ENCODE measurements at regions not wholly inside any gene's neighbourhood (a gene's known extent, or its start where the extent isn't known, plus 50 kb on each side); places are given as distances from the start of the nearest gene placed in this dataset.

- Histone ChIP-seq H3K27ac (no peak overlapping the region), H3K4me3 (no peak overlapping the region), H3K9me3 (peaks cover 0 to 8% (median 5%) of the 10 kb centered on the region in 3 donors), H3K36me3 (no peaks in the 10 kb centered on the region), H3K4me1 (no peaks in the 10 kb centered on the region), H3K27me3 (peaks cover 0 to 75% of the 10 kb centered on the region in 2 donors)
- DNase-seq, result peak in 1 of 2 donors; percentile 60
- no peak for TF ChIP-seq CTCF (IDR thresholded peaks at IDR 0.05)
- intact Hi-C loops (cut with DNase I; ENCODE audit: low total_unique reads), result no loop called here
These were observed 186.0 kb upstream of the FOXF1 start for GRCh38 chr16:86324320-86324719.

GRCh38 chr16:86325360-86325759 is 185.0 kb upstream of the FOXF1 start:
- Histone ChIP-seq H3K4me3 (no peak overlapping the region), H3K9me3 (peaks cover 0 to 8% (median 5%) of the 10 kb centered on the region in 3 donors), H3K4me1 (no peaks in the 10 kb centered on the region), H3K27ac (no peak overlapping the region), H3K36me3 (no peaks in the 10 kb centered on the region), H3K27me3 (peaks cover 0 to 80% of the 10 kb centered on the region in 2 donors)
- DNase-seq, result no peak
- no peak for TF ChIP-seq CTCF (IDR thresholded peaks at IDR 0.05)
- intact Hi-C loops (cut with DNase I; ENCODE audit: low total_unique reads), result no loop called here

GRCh38 chr16:86325895-86326294 is 184.4 kb upstream of the FOXF1 start:
- Histone ChIP-seq H3K27me3 (peaks cover 0 to 78% of the 10 kb centered on the region in 2 donors), H3K27ac (no peak overlapping the region), H3K4me3 (no peak overlapping the region), H3K9me3 (peaks cover 0 to 8% (median 5%) of the 10 kb centered on the region in 3 donors), H3K36me3 (no peaks in the 10 kb centered on the region), H3K4me1 (no peaks in the 10 kb centered on the region)
- TF ChIP-seq CTCF (IDR thresholded peaks at IDR 0.05), result no peak
- intact Hi-C loops (cut with DNase I; ENCODE audit: low total_unique reads), result no loop called here
- no peak for DNase-seq

- peaks cover 0 to 8% (median 5%) of the 10 kb centered on the region in 3 donors for H3K9me3 ChIP-seq
- no peak overlapping the region for H3K4me3 ChIP-seq
- H3K27ac ChIP-seq, result no peak overlapping the region
- H3K27me3 ChIP-seq, result peaks cover 0 to 79% of the 10 kb centered on the region in 2 donors
- H3K4me1 ChIP-seq, result no peaks in the 10 kb centered on the region
- no peaks in the 10 kb centered on the region for H3K36me3 ChIP-seq
- TF ChIP-seq CTCF (IDR thresholded peaks at IDR 0.05), result no peak
- DNase-seq, result peak in 1 of 2 donors; percentile 27
- intact Hi-C loops (cut with DNase I; ENCODE audit: low total_unique reads), result no loop called here
These were observed 183.0 kb upstream of the FOXF1 start for GRCh38 chr16:86327321-86327720.

- intact Hi-C loops (cut with DNase I; ENCODE audit: low total_unique reads), result no loop called here
- H3K27me3 ChIP-seq, result peaks cover 0 to 79% of the 10 kb centered on the region in 2 donors
- H3K4me3 ChIP-seq, result no peak overlapping the region
- DNase-seq, result no peak
- H3K27ac ChIP-seq, result no peak overlapping the region
- no peaks in the 10 kb centered on the region for H3K4me1 ChIP-seq
- H3K36me3 ChIP-seq, result no peaks in the 10 kb centered on the region
- no peaks in the 10 kb centered on the region for H3K9me3 ChIP-seq
- no peak for TF ChIP-seq CTCF (IDR thresholded peaks at IDR 0.05)
These were observed 179.4 kb upstream of the FOXF1 start for GRCh38 chr16:86330906-86331305.

- Histone ChIP-seq H3K4me1 (no peaks in the 10 kb centered on the region), H3K36me3 (no peaks in the 10 kb centered on the region), H3K9me3 (no peaks in the 10 kb centered on the region), H3K27ac (no peak overlapping the region), H3K4me3 (no peak overlapping the region), H3K27me3 (peaks cover 0 to 80% of the 10 kb centered on the region in 2 donors)
- intact Hi-C loops (cut with DNase I; ENCODE audit: low total_unique reads), result no loop called here
- no peak for DNase-seq
- no peak for TF ChIP-seq CTCF (IDR thresholded peaks at IDR 0.05)
These were observed 176.2 kb upstream of the FOXF1 start for GRCh38 chr16:86334079-86334635.
